Motor neuron (in vitro differentiated cells): ENCODE measurements at regions not wholly inside any gene's neighbourhood (a gene's known extent, or its start where the extent isn't known, plus 50 kb on each side); places are given as distances from the start of the nearest gene placed in this dataset.
"Not testable (repeated sequence)": the region's sequence is repeated elsewhere in the genome, so short reads cannot be mapped to it uniquely, and the experiment has no call there.

Experiments used
- ATAC-seq, 8 experiments: fragments of 200-7000 bp; cut with Tn5 transposase; replicated peaks in 6 of 8; 2 replicates each; pipeline ENCODE4 v1.8.0; 2021; ENCODE audit warnings: mild to moderate bottlenecking in 8 of 8, moderate library complexity in 8 of 8
- H3K27ac ChIP-seq, 2 donors: fragments of 250-450 bp; sonication (Bioruptor Pico); 2 replicates each; pipeline ENCODE4 v1.9.0; 2021; ENCODE audit warnings: antibody characterized with exemption in 2 of 2, mild to moderate bottlenecking in 2 of 2, moderate library complexity in 1 of 2
- H3K4me1 ChIP-seq, 2 donors: fragments of 250-450 bp; sonication (Bioruptor Pico); replicated peaks in 1 of 2; 2 replicates each; pipeline ENCODE4 v1.6.1; 2021; ENCODE audit warnings: antibody characterized with exemption in 2 of 2, mild to moderate bottlenecking in 2 of 2, moderate library complexity in 1 of 2
- H3K4me3 ChIP-seq, 5 donors: fragments of 250-450 bp; sonication (Bioruptor Pico); 2 replicates each; pipeline ENCODE4 v1.9.0; 2021; ENCODE audit warnings: antibody characterized with exemption in 5 of 5, mild to moderate bottlenecking in 5 of 5, moderate library complexity in 4 of 5
- WGBS, 10 experiments: fragments of 450-650 bp; shearing (Covaris generic); methylation state at CpG; one replicate each; pipeline ENCODE4 v1.0.0; 2022; 5-methylcytosine and 5-hydroxymethylcytosine counted together
- in situ Hi-C, 9 experiments: fragments of 400-800 bp; cut with MboI; loops; one replicate each; pipeline ENCODE4 v1.15.0; 2021; ENCODE audit warnings: low sequenced_read_pairs in 9 of 9, low pct_unique_long_range_greater_than_20kb in 2 of 9; ENCODE audit not compliant: unreplicated experiment in 9 of 9

- no peak for ATAC-seq
- Histone ChIP-seq H3K4me1 (peaks cover 0 to 7% of the 10 kb centered on the region in 2 donors), H3K4me3 (no peak overlapping the region), H3K27ac (no peak overlapping the region)
- in situ Hi-C loops, result no loop called here
- WGBS, 10 experiments, result 40 to 100% (median 100%) methylated on average over 1 of the region's 2 CpGs; no CpG with 5 or more reads in 4 of the 10 experiments
These were observed 207.0 kb downstream of the MAF start for GRCh38 chr16:79393564-79393963.

GRCh38 chr16:79393127-79393526 is 207.4 kb downstream of the MAF start:
- 0 to 81% (median 67%) methylated on average over 2 to 4 of the region's 4 CpGs; no CpG with 5 or more reads in 1 of the 10 experiments for WGBS, 10 experiments
- ATAC-seq, result peak in 2 of 8 experiments; percentile 54 to 59
- in situ Hi-C loops, result no loop called here

GRCh38 chr16:79392081-79392480 is 208.5 kb downstream of the MAF start:
- ATAC-seq, result no peak
- in situ Hi-C loops, result no loop called here
- Histone ChIP-seq H3K4me3 (no peak overlapping the region), H3K27ac (no peak overlapping the region), H3K4me1 (peaks cover 0 to 7% of the 10 kb centered on the region in 2 donors)

More at GRCh38 chr16:79393127-79393526, 207.4 kb downstream of the MAF start:
- Histone ChIP-seq H3K4me1 (peaks cover 0 to 7% of the 10 kb centered on the region in 2 donors), H3K27ac (no peak overlapping the region), H3K4me3 (no peak overlapping the region)

DNA sequence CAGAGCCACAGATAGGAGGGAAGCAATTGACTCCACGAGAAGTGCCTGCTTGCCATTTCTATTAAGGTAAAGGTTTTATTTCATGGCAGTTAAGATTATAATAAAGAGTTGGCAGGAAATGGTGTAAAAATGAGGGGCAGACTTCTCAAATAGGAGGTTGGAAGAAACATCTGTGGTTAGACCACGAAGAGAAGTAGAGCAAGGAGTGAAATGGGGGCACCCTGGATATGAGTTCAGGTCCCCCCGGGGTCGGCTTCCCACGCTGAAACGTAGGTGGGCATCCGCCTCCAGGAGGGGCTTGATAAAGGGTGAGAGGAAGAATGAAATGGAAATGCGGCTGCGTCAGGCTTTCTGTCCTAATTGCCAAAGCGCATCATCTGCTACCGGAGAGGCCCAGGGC is 209.1 kb downstream of the MAF start:
- in situ Hi-C loops, result no loop called here
- Histone ChIP-seq H3K27ac (no peak overlapping the region), H3K4me3 (no peak overlapping the region), H3K4me1 (peaks cover 0 to 7% of the 10 kb centered on the region in 2 donors)
- 0 to 100% (median 79%) methylated on average over 1 to 10 of the region's 11 CpGs; no CpG with 5 or more reads in 1 of the 10 experiments for WGBS, 10 experiments
- no peak for ATAC-seq

- H3K4me1 ChIP-seq, result peaks cover 0 to 7% of the 10 kb centered on the region in 2 donors
These were observed 210.0 kb downstream of the MAF start for GRCh38 chr16:79390481-79391051.

DNA sequence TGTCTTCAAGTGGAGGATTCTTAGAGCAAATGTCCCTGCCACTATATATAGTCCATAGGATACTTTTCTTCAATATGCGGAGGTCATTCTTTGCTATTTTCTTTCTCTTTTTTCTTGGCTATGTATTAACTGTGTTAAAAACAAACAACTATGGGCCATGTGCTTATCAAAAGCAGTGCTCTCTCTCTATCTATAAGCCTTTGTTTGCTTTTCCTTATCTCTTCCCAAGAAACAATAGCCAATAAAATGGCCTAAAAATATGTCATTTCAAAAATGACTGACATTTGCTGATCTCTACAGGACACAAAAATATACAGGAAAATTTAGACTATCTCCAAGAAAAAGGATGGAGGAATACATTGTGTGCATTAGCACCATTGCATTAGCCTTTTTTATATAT is 212.1 kb downstream of the MAF start:
- H3K4me3 ChIP-seq, result no peak overlapping the region
- no peak overlapping the region for H3K27ac ChIP-seq
- peaks cover 0 to 5% of the 10 kb centered on the region in 2 donors for H3K4me1 ChIP-seq
- no peak for ATAC-seq
- 75 to 100% (median 100%) methylated on average over 1 of the region's 1 CpG; no CpG with 5 or more reads in 1 of the 10 experiments for WGBS, 10 experiments
- in situ Hi-C loops, result no loop called here

More at GRCh38 chr16:79390481-79391051, 210.0 kb downstream of the MAF start:
- 0 to 100% (median 68%) methylated on average over 1 to 9 of the region's 9 CpGs; no CpG with 5 or more reads in 1 of the 10 experiments for WGBS, 10 experiments
- Histone ChIP-seq H3K27ac (no peak overlapping the region), H3K4me3 (no peak overlapping the region)
- in situ Hi-C loops, result no loop called here
- ATAC-seq, result no peak

- Histone ChIP-seq H3K4me1 (peaks cover 5 to 7% of the 10 kb centered on the region in 2 donors), H3K4me3 (no peak overlapping the region), H3K27ac (no peak overlapping the region)
- no peak for ATAC-seq
- in situ Hi-C loops, result no loop called here
- 42 to 100% (median 88%) methylated on average over 1 to 7 of the region's 7 CpGs; no CpG with 5 or more reads in 4 of the 10 experiments for WGBS, 10 experiments
These were observed 214.2 kb downstream of the MAF start for GRCh38 chr16:79386299-79386698.

DNA sequence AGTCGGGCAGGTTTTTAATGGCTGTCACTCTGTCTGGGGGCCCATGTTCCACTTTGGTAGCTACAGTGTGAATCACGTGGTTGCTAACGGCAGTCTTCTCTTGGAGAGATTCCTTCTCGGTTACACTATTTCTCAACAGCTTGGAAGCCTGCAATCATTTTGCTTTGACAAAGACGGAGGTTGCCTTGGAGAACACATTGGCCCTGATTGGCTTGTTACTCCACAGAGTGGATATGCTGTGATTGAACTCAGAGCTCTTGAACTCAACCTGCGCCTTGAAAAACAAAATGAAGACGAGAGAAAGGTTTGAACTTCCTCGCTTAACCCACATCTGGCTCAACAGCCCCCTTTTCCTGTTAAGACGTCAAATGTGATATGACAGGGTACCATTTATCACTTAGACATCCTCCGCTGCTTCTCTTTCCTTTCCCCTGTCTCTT is 218.9 kb downstream of the MAF start:
- WGBS, 10 experiments, result 13 to 93% (median 73%) methylated on average over 1 to 7 of the region's 10 CpGs; no CpG with 5 or more reads in 2 of the 10 experiments
- no peak overlapping the region for H3K27ac ChIP-seq
- in situ Hi-C loops, result no loop called here
- peak in 4 of 8 experiments; percentile 15 to 95 (median 26) for ATAC-seq
- H3K4me1 ChIP-seq, result peaks cover 7 to 13% of the 10 kb centered on the region in 2 donors
- H3K4me3 ChIP-seq, result no peak overlapping the region

GRCh38 chr16:79380995-79381602 is 219.4 kb downstream of the MAF start:
- 0 to 85% (median 56%) methylated on average over 1 to 8 of the region's 9 CpGs for WGBS, 10 experiments
- Histone ChIP-seq H3K4me3 (no peak overlapping the region), H3K27ac (no peak overlapping the region), H3K4me1 (peaks cover 7 to 13% of the 10 kb centered on the region in 2 donors)
- ATAC-seq, result peak in 3 of 8 experiments; percentile 17 to 29 (median 19)
- in situ Hi-C loops, result no loop called here

DNA sequence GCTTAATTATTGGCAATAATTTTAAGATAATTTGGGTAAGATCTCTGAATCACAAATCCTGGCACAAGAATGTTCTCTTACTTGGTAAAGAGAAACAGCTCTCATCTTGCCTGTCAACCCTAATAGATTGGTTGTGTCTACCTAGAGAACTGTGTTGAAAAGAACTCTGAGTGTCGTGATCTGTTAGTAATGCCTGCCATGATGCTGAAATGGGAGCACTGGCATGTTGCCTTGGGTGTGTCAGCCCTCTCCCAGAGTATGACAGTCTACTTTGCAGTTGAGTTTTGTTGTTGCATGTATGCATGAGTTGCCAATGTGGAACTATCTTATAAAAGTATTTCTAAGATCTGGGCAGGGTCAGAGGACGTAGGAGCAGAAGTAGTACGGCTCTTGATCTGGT is 221.4 kb downstream of the MAF start:
- ATAC-seq, result peak in 2 of 8 experiments; percentile 41 to 67
- 0 to 100% (median 63%) methylated on average over 1 to 3 of the region's 3 CpGs; no CpG with 5 or more reads in 4 of the 10 experiments for WGBS, 10 experiments
- Histone ChIP-seq H3K27ac (no peak overlapping the region), H3K4me1 (peaks cover 7 to 13% of the 10 kb centered on the region in 2 donors), H3K4me3 (no peak overlapping the region)
- in situ Hi-C loops, result no loop called here

- ATAC-seq, in situ Hi-C loops, H3K4me3 ChIP-seq, H3K27ac ChIP-seq: not testable (repeated sequence)
- WGBS, 10 experiments, result no CpG with 5 or more reads among the region's 5 CpGs
- peaks cover 7 to 13% of the 10 kb centered on the region in 2 donors for H3K4me1 ChIP-seq
These were observed 223.5 kb downstream of the MAF start for GRCh38 chr16:79377082-79377481.

- ATAC-seq, result no peak
- no peak overlapping the region for H3K4me3 ChIP-seq
- H3K27ac ChIP-seq, result no peak overlapping the region
- in situ Hi-C loops, result no loop called here
- H3K4me1 ChIP-seq, result no peaks in the 10 kb centered on the region
These were observed 225.2 kb downstream of the MAF start for GRCh38 chr16:79375351-79375750.

- no peaks in the 10 kb centered on the region for H3K4me1 ChIP-seq
- WGBS, 10 experiments, result 0 to 90% (median 64%) methylated on average over 1 to 7 of the region's 7 CpGs; no CpG with 5 or more reads in 1 of the 10 experiments
- in situ Hi-C loops, result no loop called here
- no peak overlapping the region for H3K27ac ChIP-seq
- H3K4me3 ChIP-seq, result no peak overlapping the region
- ATAC-seq, result peak in 3 of 8 experiments; percentile 72 to 84 (median 84)
These were observed 227.9 kb downstream of the MAF start for GRCh38 chr16:79372503-79373184.
